Jurkat, Clone E6-1 (cell line): ENCODE measurements at regions not wholly inside any gene's neighbourhood (a gene's known extent, or its start where the extent isn't known, plus 50 kb on each side); places are given as distances from the start of the nearest gene placed in this dataset.

Experiments
- DNase-seq: peaks from one replicate; pipeline ENCODE4 v3.0.0-alpha.2; 2011; ENCODE audit warnings: low read depth, low spot score
- H3K4me3 ChIP-seq: 2 replicates; pipeline ENCODE4 v1.5.1; 2011; ENCODE audit warnings: mild to moderate bottlenecking, low read length, control low read depth, moderate library complexity

DNA sequence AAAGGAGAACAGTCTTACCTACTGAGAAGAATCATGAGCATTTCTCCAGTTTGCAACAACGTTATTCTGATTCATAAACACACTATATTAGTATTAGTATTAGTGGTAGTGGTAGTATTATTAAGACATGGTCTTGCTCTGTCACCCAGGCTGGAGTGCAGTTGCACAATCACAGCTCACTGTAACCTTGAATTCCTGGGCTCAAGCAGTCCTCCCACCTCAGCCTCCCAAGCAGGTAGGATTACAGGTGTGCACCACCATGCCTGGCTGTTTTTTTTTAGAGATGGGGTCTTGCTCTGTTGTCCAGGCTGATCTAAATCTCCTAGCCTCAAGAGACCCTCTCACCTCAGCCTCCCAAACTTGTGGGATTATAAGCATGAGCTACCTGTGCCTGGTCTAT lies 363.5 kb downstream of the SAMD5 start:
- DNase-seq: no peak
- no peak overlapping the region for H3K4me3 ChIP-seq

GRCh38 chr6:147873816-147874215 lies 365.3 kb downstream of the SAMD5 start:
- no peak overlapping the region for H3K4me3 ChIP-seq
- DNase-seq: no peak

GRCh38 chr6:147874322-147874721 lies 365.8 kb downstream of the SAMD5 start:
- no peak for DNase-seq
- H3K4me3 ChIP-seq: no peak overlapping the region

- H3K4me3 ChIP-seq: no peak overlapping the region
- DNase-seq: no peak
Observed at GRCh38 chr6:147879031-147879580, 370.6 kb downstream of the SAMD5 start.

DNA sequence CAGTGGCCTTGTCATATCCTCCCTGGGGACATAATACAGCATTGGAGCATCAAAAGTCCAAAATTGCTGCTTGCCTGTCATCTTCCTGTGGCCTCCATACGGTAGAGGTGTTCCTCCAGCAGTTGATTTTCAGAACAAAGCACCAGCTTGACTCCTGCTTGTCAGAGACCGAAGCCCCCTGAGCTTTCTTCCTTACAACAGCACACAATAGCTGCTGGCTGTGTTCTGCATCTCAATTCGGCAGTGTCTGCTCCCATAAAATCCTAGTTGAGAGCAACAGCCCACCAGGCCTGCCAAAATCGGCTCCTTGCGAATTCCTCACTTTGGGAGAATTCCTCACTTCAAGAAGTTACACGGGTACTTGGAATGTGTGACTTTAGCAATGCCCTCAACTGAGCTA lies 372.9 kb downstream of the SAMD5 start:
- DNase-seq: no peak

GRCh38 chr6:147888374-147888773 lies 379.9 kb downstream of the SAMD5 start:
- no peak for DNase-seq
- H3K4me3 ChIP-seq: no peak overlapping the region

More for the DNA sequence above, 372.9 kb downstream of the SAMD5 start:
- no peak overlapping the region for H3K4me3 ChIP-seq

DNA sequence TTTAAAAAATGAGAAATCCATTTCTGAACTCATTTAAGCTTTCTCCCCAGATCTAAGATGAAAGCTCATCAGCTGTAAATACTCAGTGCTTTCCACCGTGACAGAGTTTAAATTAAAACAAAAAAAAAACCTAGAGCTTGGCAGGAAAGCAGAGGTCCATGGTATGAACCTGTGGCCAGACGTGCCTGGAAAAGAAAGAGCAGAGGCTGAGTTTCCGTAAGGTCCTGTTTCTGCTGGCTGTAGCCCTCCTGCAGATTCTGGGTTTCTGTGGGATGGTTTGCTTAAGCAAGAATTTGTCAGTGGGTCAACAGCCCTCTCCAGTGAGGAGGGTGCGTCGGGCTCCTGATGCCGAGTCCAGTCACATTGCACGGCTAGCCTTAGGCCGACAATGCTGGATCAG lies 383.2 kb downstream of the SAMD5 start:
- no peak overlapping the region for H3K4me3 ChIP-seq
- no peak for DNase-seq

- no peak for DNase-seq
Observed at GRCh38 chr6:147892476-147892875, 384.0 kb downstream of the SAMD5 start.

GRCh38 chr6:147895272-147895671 lies 386.8 kb downstream of the SAMD5 start:
- no peak for DNase-seq
- H3K4me3 ChIP-seq: no peak overlapping the region

More at GRCh38 chr6:147892476-147892875, 384.0 kb downstream of the SAMD5 start:
- no peak overlapping the region for H3K4me3 ChIP-seq

- H3K4me3 ChIP-seq: no peak overlapping the region
- no peak for DNase-seq
Observed at GRCh38 chr6:147900247-147900830, 391.8 kb downstream of the SAMD5 start.

GRCh38 chr6:147903321-147903720 lies 394.8 kb downstream of the SAMD5 start:
- no peak overlapping the region for H3K4me3 ChIP-seq
- DNase-seq: no peak

DNA sequence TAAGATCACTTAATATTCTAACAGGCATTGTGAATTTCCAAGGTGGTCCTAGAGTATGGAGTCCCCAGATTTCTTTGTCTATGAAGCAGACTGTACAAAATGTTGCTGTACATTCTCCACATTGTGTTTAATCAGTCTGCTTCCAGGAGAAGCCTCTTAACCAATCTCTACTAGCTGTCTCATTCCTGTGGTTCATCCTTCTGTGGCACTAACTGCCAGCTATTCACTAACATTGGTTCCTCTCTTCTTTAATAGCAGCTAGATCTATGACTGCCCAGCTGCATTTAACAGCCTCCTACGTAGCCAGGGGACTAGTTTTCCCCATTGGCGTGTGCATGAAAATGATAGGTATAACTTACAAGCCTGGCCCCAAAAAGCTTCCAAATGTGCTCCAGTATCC lies 395.4 kb downstream of the SAMD5 start:
- DNase-seq: no peak
- no peak overlapping the region for H3K4me3 ChIP-seq

- no peak for DNase-seq
- no peak overlapping the region for H3K4me3 ChIP-seq
Observed at GRCh38 chr6:147904416-147904815, 395.9 kb downstream of the SAMD5 start.

GRCh38 chr6:147905711-147906110 lies 397.2 kb downstream of the SAMD5 start:
- no peak for DNase-seq
- H3K4me3 ChIP-seq: no peak overlapping the region

GRCh38 chr6:147906361-147906760 lies 397.9 kb downstream of the SAMD5 start:
- no peak overlapping the region for H3K4me3 ChIP-seq
- no peak for DNase-seq

GRCh38 chr6:147909640-147910039 lies 401.1 kb downstream of the SAMD5 start:
- no peak for DNase-seq
- H3K4me3 ChIP-seq: no peak overlapping the region

DNA sequence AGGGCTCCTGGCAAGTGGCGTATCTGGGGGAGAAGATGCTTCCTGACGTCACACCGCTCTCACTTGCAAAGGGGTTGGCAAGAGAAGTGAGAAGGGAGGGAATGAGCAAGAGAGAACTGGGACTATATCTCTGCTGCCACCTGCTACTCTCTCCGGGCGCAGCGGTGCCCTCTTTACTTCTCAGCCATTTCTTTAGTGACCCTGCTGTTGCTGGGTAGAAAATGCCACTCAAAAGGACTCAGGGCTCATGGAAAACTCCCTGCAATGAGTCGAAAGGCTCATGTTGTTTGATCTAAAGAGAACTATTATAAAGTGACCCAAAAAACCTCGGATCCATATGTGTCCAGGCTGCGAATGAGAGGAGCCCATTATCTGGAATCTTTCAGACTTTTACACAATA lies 401.8 kb downstream of the SAMD5 start:
- no peak for DNase-seq
- H3K4me3 ChIP-seq: no peak overlapping the region

DNA sequence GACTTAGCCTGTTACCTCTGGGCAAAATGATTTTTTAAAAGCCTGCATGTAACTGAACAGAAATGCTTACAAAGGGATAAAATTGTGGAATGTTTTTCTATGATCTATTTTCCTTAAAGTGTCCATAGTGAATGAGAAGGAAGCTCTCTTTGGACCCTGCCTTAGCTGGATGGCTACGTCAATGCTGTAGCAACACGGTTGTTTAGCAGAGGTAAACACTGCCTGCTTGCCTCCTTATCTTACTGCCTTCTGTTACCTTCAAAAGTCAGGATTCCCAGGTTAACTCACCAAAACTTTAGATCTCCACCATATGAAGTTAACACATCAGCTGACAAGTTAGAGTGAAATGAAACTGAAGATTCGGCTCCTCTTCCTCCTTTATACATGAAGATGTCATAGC lies 402.6 kb downstream of the SAMD5 start:
- no peak for DNase-seq
- no peak overlapping the region for H3K4me3 ChIP-seq

- H3K4me3 ChIP-seq: no peak overlapping the region
- no peak for DNase-seq
Observed at GRCh38 chr6:147911686-147912085, 403.2 kb downstream of the SAMD5 start.

- no peak for DNase-seq
- no peak overlapping the region for H3K4me3 ChIP-seq
Observed at GRCh38 chr6:147922799-147923198, 414.3 kb downstream of the SAMD5 start.

DNA sequence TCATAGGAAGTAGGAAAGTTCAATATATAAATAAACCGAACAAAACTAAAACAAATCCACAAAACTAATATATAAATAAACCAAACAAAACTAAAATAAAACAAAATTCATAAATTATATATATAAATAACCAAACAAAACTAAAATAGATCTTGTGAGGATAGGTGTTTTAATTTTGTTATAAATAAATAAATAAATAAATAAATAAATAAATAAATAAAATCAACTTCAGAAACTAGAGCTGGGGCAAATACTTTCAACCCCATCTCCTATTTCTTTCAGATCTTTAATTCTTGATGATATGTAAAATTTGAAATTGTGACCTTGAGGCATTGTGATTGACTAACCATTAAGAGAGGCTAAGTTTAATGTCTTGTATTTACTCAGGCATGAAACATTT lies 416.1 kb downstream of the SAMD5 start:
- DNase-seq: no peak
- no peak overlapping the region for H3K4me3 ChIP-seq
